ENCODE measurements at regions not wholly inside any gene's neighbourhood (a gene's known extent, or its start where the extent isn't known, plus 50 kb on each side); places are given as distances from the start of the nearest gene placed in this dataset.

DNA sequence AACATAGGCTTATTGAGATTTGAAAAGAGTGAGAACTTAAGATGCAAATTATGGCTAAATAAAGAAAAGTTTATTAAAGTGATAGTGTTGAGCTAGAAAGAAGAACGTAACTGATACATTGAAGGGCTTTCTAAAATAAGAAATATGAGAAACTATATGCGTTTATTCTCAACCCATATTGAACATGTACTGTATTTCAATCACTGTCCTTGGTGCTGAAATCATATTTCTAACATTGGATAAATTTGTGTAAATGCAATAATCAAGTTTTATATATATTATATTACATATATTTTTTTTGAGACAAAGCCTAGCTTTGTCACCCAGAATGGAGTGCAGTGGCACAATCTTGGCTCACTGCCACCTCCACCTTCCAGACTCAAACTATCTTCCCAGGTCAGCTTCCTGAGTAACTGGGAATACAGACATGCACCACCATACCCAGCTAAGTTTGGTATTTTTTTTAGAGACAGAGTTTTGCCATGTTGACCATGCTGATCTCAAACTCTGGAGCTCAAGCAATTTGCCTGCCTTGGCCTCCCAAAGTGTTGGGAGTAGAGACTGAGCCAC lies 1065.8 kb downstream of the REEP3 start:
- TF ChIP-seq, protein P1, sequence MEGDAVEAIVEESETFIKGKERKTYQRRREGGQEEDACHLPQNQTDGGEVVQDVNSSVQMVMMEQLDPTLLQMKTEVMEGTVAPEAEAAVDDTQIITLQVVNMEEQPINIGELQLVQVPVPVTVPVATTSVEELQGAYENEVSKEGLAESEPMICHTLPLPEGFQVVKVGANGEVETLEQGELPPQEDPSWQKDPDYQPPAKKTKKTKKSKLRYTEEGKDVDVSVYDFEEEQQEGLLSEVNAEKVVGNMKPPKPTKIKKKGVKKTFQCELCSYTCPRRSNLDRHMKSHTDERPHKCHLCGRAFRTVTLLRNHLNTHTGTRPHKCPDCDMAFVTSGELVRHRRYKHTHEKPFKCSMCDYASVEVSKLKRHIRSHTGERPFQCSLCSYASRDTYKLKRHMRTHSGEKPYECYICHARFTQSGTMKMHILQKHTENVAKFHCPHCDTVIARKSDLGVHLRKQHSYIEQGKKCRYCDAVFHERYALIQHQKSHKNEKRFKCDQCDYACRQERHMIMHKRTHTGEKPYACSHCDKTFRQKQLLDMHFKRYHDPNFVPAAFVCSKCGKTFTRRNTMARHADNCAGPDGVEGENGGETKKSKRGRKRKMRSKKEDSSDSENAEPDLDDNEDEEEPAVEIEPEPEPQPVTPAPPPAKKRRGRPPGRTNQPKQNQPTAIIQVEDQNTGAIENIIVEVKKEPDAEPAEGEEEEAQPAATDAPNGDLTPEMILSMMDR (IDR thresholded peaks at IDR 0.05), result no peak
- H3K36me3 ChIP-seq, result no peaks in the 10 kb centered on the region
- H3K4me3 ChIP-seq (ENCODE audit: low read depth in 1 of 2, low read length in 1 of 2), result no peak overlapping the region

DNA sequence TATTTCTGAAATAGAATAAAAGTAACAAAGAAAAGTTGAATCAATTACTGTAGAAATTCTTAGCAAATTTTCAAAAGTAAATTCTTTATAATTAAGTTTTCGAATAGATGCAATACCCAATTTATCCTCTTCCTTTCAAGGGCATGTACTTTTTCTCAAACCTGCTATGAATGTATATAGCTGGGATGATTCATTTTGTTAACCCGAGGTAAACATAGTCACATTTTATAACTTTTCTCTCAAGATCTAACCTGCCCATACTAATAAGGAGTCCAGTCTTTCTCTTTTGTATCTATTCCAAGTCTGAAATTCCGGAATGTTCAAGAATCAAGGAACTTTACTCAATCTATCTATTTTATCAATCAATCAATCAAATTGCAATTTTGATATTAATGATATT lies 1072.9 kb downstream of the REEP3 start:
- Histone ChIP-seq H3K27me3 (no peaks in the 10 kb centered on the region), H3K4me1 (ENCODE audit: control insufficient read depth in 1 of 2, insufficient read depth in 1 of 2, low read depth in 1 of 2, low read length in 1 of 2) (no peaks in the 10 kb centered on the region), H3K27ac (no peak overlapping the region), H3K9me3 (no peaks in the 10 kb centered on the region), H3K4me3 (ENCODE audit: low read depth in 1 of 2, low read length in 1 of 2) (no peak overlapping the region), H3K36me3 (no peaks in the 10 kb centered on the region)
- TF ChIP-seq, protein P1 (IDR thresholded peaks at IDR 0.05), result no peak

More for the DNA sequence above, 1065.8 kb downstream of the REEP3 start:
- H3K27ac ChIP-seq, result no peak overlapping the region
- H3K9me3 ChIP-seq, result no peaks in the 10 kb centered on the region
- H3K4me1 ChIP-seq (ENCODE audit: control insufficient read depth in 1 of 2, insufficient read depth in 1 of 2, low read depth in 1 of 2, low read length in 1 of 2), result no peaks in the 10 kb centered on the region
- no peaks in the 10 kb centered on the region for H3K27me3 ChIP-seq

DNA sequence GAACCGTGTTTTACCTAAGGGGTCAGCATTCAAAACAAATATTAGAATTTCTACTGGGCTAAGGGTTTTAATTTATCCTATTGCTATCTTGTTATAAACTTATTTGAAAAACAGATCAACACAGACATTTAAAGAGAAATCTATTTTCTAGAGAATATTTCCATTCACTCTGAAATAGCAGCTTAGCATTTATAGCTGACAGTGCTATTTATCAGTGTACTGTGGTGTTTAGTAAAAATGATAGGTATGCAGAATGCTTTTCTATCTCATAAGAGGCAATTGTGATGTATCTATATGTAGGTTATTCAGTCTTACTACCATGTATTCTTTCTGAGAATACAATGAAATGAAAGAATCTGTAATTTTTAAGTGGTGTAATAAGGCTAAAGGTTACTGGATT lies 1077.4 kb downstream of the REEP3 start:
- Histone ChIP-seq H3K9me3 (peaks cover 3% of the 10 kb centered on the region), H3K27me3 (no peaks in the 10 kb centered on the region), H3K36me3 (no peaks in the 10 kb centered on the region), H3K4me1 (ENCODE audit: control insufficient read depth in 1 of 2, insufficient read depth in 1 of 2, low read depth in 1 of 2, low read length in 1 of 2) (no peaks in the 10 kb centered on the region), H3K4me3 (ENCODE audit: low read depth in 1 of 2, low read length in 1 of 2) (no peak overlapping the region), H3K27ac (no peak overlapping the region)
- TF ChIP-seq, protein P1 (IDR thresholded peaks at IDR 0.05), result no peak

DNA sequence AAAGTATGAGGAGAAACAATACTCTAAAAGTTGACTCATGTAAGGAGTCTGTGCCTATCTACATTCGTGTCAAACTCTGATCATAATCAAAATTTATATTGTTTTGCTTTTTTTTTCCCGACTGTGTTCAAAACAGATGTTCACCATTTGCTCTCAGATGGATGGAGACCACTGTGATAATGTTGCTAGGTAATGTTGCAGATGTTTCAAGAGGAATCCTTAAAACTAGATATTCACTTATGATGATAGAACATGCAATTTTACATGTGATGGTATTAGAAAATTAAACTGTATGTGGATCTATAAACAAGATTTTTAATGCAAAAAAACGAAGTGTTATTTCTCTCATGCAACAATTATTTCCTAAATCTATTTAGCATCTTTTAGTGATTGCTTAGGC lies 1080.1 kb downstream of the REEP3 start:
- H3K4me3 ChIP-seq (ENCODE audit: low read depth in 1 of 2, low read length in 1 of 2), result no peak overlapping the region

DNA sequence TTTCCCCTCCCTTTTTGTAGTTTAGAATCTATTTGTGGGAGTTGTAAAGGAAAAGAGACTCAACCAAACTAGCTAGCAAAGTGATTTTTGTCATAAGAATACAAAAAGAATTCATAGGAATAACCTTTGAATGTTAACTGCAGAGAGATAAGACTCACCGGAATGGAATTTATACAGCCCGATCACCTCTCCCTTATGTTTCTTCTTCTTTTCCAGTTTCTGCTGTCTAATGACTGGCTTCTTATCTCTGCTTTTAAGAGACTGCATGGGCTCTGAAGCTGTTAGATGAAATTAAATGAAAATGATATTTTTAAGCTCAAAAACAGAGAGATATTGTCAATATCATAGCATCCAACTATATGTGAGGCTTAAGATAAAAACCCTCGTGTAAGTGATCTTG lies 1095.9 kb downstream of the REEP3 start:
- Histone ChIP-seq H3K27me3 (no peaks in the 10 kb centered on the region), H3K9me3 (no peaks in the 10 kb centered on the region), H3K4me1 (ENCODE audit: control insufficient read depth in 1 of 2, insufficient read depth in 1 of 2, low read depth in 1 of 2, low read length in 1 of 2) (no peaks in the 10 kb centered on the region), H3K27ac (no peak overlapping the region), H3K4me3 (ENCODE audit: low read depth in 1 of 2, low read length in 1 of 2) (no peak overlapping the region), H3K36me3 (no peaks in the 10 kb centered on the region)
- TF ChIP-seq, protein P1 (IDR thresholded peaks at IDR 0.05), result no peak

More for the DNA sequence above, 1080.1 kb downstream of the REEP3 start:
- Histone ChIP-seq H3K27me3 (no peaks in the 10 kb centered on the region), H3K4me1 (ENCODE audit: control insufficient read depth in 1 of 2, insufficient read depth in 1 of 2, low read depth in 1 of 2, low read length in 1 of 2) (no peaks in the 10 kb centered on the region), H3K36me3 (no peaks in the 10 kb centered on the region), H3K27ac (no peak overlapping the region), H3K9me3 (peaks cover 3% of the 10 kb centered on the region)
- TF ChIP-seq, protein P1 (IDR thresholded peaks at IDR 0.05), result no peak

DNA sequence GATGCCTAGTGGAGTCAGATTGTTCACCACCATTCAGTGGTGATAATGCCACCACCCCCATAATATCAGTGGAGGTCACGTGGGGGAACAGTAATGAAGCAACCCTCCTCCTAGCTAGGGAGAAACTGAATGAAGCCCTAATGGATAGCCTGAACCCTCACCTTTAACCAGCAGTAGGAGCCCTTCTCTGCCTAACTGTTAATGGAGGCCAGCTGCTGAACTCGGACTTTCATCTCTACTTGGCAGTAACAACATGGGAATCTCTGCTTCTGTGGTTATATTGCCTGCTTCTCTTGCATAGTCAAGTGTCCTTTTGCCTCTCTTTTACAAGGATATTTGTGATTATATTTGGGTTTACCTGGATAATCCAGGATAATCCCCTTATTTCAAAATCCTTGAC lies 1097.9 kb downstream of the REEP3 start:
- TF ChIP-seq, protein P1 (IDR thresholded peaks at IDR 0.05), result no peak

More for the DNA sequence above, 1097.9 kb downstream of the REEP3 start:
- Histone ChIP-seq H3K27ac (no peak overlapping the region), H3K27me3 (no peaks in the 10 kb centered on the region), H3K9me3 (no peaks in the 10 kb centered on the region), H3K4me1 (ENCODE audit: control insufficient read depth in 1 of 2, insufficient read depth in 1 of 2, low read depth in 1 of 2, low read length in 1 of 2) (no peaks in the 10 kb centered on the region), H3K36me3 (no peaks in the 10 kb centered on the region), H3K4me3 (ENCODE audit: low read depth in 1 of 2, low read length in 1 of 2) (no peak overlapping the region)
